Neural crest cell (in vitro differentiated cells): ENCODE measurements at regions not wholly inside any gene's neighbourhood (a gene's known extent, or its start where the extent isn't known, plus 50 kb on each side); places are given as distances from the start of the nearest gene placed in this dataset.

ENCODE experiments used
- DNase-seq: peaks from one replicate; pipeline ENCODE4 v3.0.0; 2021; ENCODE audit warnings: low read depth, mixed read lengths, low spot score
- H3K27ac Mint-ChIP-seq: one replicate; pipeline ENCODE4 v1.8.0; 2021; ENCODE audit warnings: mild to moderate bottlenecking, mixed read lengths; ENCODE audit not compliant: unreplicated experiment
- H3K27me3 Mint-ChIP-seq: 2 replicates; pipeline ENCODE4 v1.8.0; 2021; ENCODE audit warnings: low read depth, mild to moderate bottlenecking, mixed read lengths
- H3K36me3 Mint-ChIP-seq: 2 replicates; pipeline ENCODE4 v1.8.0; 2021; ENCODE audit warnings: low read depth, mild to moderate bottlenecking, mixed read lengths
- H3K4me1 Mint-ChIP-seq: 2 replicates; pipeline ENCODE4 v1.8.0; 2021; ENCODE audit warnings: mixed read lengths
- H3K4me3 Mint-ChIP-seq: one replicate; pipeline ENCODE4 v1.8.0; 2021; ENCODE audit warnings: mild to moderate bottlenecking, mixed read lengths
- H3K9me3 Mint-ChIP-seq: 2 replicates; pipeline ENCODE4 v1.8.0; 2021; ENCODE audit warnings: mixed read lengths
- CTCF ChIP-seq: fragments of 200-600 bp; sonication (generic); conservative IDR thresholded peaks from 2 replicates; pipeline ENCODE4 v1.5.0; 2021; ENCODE audit warnings: antibody characterized with exemption, mild to moderate bottlenecking

- Mint-ChIP-seq H3K27me3 (peaks cover 100% of the 10 kb centered on the region), H3K4me1 (peaks cover 6% of the 10 kb centered on the region)
Observed at GRCh38 chr10:23692736-23693135, 253.9 kb downstream of the OTUD1 start.

GRCh38 chr10:23693501-23693901 lies 254.6 kb downstream of the OTUD1 start:
- Mint-ChIP-seq H3K4me3 (peak overlapping the region; percentile 10), H3K27me3 (peaks cover 100% of the 10 kb centered on the region), H3K4me1 (peaks cover 6% of the 10 kb centered on the region), H3K9me3 (no peaks in the 10 kb centered on the region), H3K27ac (no peak overlapping the region), H3K36me3 (no peaks in the 10 kb centered on the region)
- peak; percentile 35 for DNase-seq
- TF ChIP-seq CTCF, result peak; percentile 38

More at GRCh38 chr10:23692736-23693135, 253.9 kb downstream of the OTUD1 start:
- no peaks in the 10 kb centered on the region for H3K36me3 Mint-ChIP-seq
- DNase-seq, result no peak
- H3K4me3 Mint-ChIP-seq, result peak overlapping the region; percentile 42
- H3K27ac Mint-ChIP-seq, result no peak overlapping the region
- H3K9me3 Mint-ChIP-seq, result no peaks in the 10 kb centered on the region
- TF ChIP-seq CTCF, result no peak

- TF ChIP-seq CTCF, result no peak
- no peak for DNase-seq
- Mint-ChIP-seq H3K27ac (no peak overlapping the region), H3K4me3 (peak overlapping the region; percentile 79), H3K9me3 (no peaks in the 10 kb centered on the region), H3K36me3 (no peaks in the 10 kb centered on the region), H3K27me3 (peaks cover 100% of the 10 kb centered on the region), H3K4me1 (peaks cover 6% of the 10 kb centered on the region)
Observed at GRCh38 chr10:23693925-23694324, 255.1 kb downstream of the OTUD1 start.

GRCh38 chr10:23694446-23694920 lies 255.6 kb downstream of the OTUD1 start:
- no peak for DNase-seq
- Mint-ChIP-seq H3K4me3 (peak overlapping the region; percentile 79), H3K4me1 (peaks cover 6% of the 10 kb centered on the region), H3K36me3 (no peaks in the 10 kb centered on the region), H3K27me3 (peaks cover 100% of the 10 kb centered on the region), H3K9me3 (no peaks in the 10 kb centered on the region), H3K27ac (no peak overlapping the region)
- no peak for TF ChIP-seq CTCF

- Mint-ChIP-seq H3K36me3 (no peaks in the 10 kb centered on the region), H3K27me3 (peaks cover 100% of the 10 kb centered on the region), H3K9me3 (no peaks in the 10 kb centered on the region), H3K4me1 (peaks cover 6% of the 10 kb centered on the region), H3K27ac (no peak overlapping the region), H3K4me3 (peak overlapping the region; percentile 31)
- TF ChIP-seq CTCF, result no peak
- DNase-seq, result no peak
Observed at GRCh38 chr10:23694921-23695824, 256.3 kb downstream of the OTUD1 start.
